HepG2 (cell line): ENCODE measurements at regions not wholly inside any gene's neighbourhood (a gene's known extent, or its start where the extent isn't known, plus 50 kb on each side); places are given as distances from the start of the nearest gene placed in this dataset.
A peak's percentile ranks its signal among the peaks of the same experiment; 100 is the strongest.

Experiments used
- AHR ChIP-seq: IDR thresholded peaks from 2 replicates; pipeline ENCODE4 v1.6.1; 2018; ENCODE audit warnings: missing genetic modification reagents, missing compliant biosample characterization
- BRD4 ChIP-seq: sonication (generic); formaldehyde crosslinking; IDR thresholded peaks from 2 replicates; pipeline ENCODE4 v1.4.0; 2020; ENCODE audit warnings: missing genetic modification reagents
- HNRNPUL1 ChIP-seq: fragments of 200-400 bp; formaldehyde crosslinking; IDR thresholded peaks from 2 replicates; pipeline ENCODE4 v1.6.1; 2017; ENCODE audit warnings: low read depth, mild to moderate bottlenecking, low read length, moderate library complexity
- MTF1 ChIP-seq: sonication (generic); formaldehyde crosslinking; IDR thresholded peaks from 2 replicates; pipeline ENCODE4 v1.5.0; 2020; ENCODE audit warnings: missing genetic modification reagents
- MYPOP ChIP-seq: sonication (generic); formaldehyde crosslinking; IDR thresholded peaks from 2 replicates; pipeline ENCODE4 v1.8.1; 2023; ENCODE audit warnings: mild to moderate bottlenecking, moderate library complexity, missing genetic modification reagents
- NFIB ChIP-seq: sonication (generic); formaldehyde crosslinking; IDR thresholded peaks from 2 replicates; pipeline ENCODE4 v1.9.0; 2021; ENCODE audit warnings: missing genetic modification reagents, mild to moderate bottlenecking, borderline replicate concordance
- NFKB2 ChIP-seq: sonication (generic); formaldehyde crosslinking; IDR thresholded peaks from 2 replicates; pipeline ENCODE4 v1.4.0; 2020; ENCODE audit warnings: missing genetic modification reagents, borderline replicate concordance
- NFYB ChIP-seq: sonication (generic); formaldehyde crosslinking; IDR thresholded peaks from 2 replicates; pipeline ENCODE4 v1.4.0; 2020; ENCODE audit warnings: missing genetic modification reagents
- NFYC ChIP-seq: IDR thresholded peaks from 2 replicates; pipeline ENCODE4 v1.6.1; 2016; ENCODE audit warnings: missing genetic modification reagents, missing compliant biosample characterization
- PHB2 ChIP-seq: fragments of 450-650 bp; IDR thresholded peaks from 2 replicates; pipeline ENCODE4 v1.6.1; 2018; ENCODE audit not compliant: partially characterized antibody
- STAG1 ChIP-seq: sonication (generic); formaldehyde crosslinking; IDR thresholded peaks from 2 replicates; pipeline ENCODE4 v1.4.0; 2020; ENCODE audit warnings: missing genetic modification reagents
- ZBTB25 ChIP-seq: IDR thresholded peaks from 2 replicates; pipeline ENCODE4 v1.6.1; 2018; ENCODE audit warnings: missing genetic modification reagents
- ZMYM4 ChIP-seq: sonication (generic); formaldehyde crosslinking; IDR thresholded peaks from 2 replicates; pipeline ENCODE4 v1.8.1; 2023; ENCODE audit warnings: mild to moderate bottlenecking, missing genetic modification reagents
- ZNF407 ChIP-seq: sonication (generic); formaldehyde crosslinking; IDR thresholded peaks from one replicate; pipeline ENCODE4 v1.5.1; 2020; ENCODE audit warnings: mild to moderate bottlenecking, missing genetic modification reagents; ENCODE audit errors: not compliant biosample characterization
- ZNF446 ChIP-seq: sonication (generic); formaldehyde crosslinking; IDR thresholded peaks from 2 replicates; pipeline ENCODE4 v1.5.0; 2020; ENCODE audit warnings: mild to moderate bottlenecking, missing genetic modification reagents
- ZNF562 ChIP-seq: sonication (generic); formaldehyde crosslinking; IDR thresholded peaks from 2 replicates; pipeline ENCODE4 v1.8.0; 2022; ENCODE audit warnings: missing genetic modification reagents, borderline replicate concordance
- ZSCAN21 ChIP-seq: sonication (generic); formaldehyde crosslinking; IDR thresholded peaks from 2 replicates; pipeline ENCODE4 v1.8.0; 2022; ENCODE audit warnings: mild to moderate bottlenecking, missing genetic modification reagents, moderate library complexity, borderline replicate concordance
- TF ChIP-seq, protein P1 (sequence below): sonication (generic); formaldehyde crosslinking; IDR thresholded peaks from 2 replicates; pipeline ENCODE4 v1.5.0; 2020; ENCODE audit warnings: mild to moderate bottlenecking, missing genetic modification reagents

DNA sequence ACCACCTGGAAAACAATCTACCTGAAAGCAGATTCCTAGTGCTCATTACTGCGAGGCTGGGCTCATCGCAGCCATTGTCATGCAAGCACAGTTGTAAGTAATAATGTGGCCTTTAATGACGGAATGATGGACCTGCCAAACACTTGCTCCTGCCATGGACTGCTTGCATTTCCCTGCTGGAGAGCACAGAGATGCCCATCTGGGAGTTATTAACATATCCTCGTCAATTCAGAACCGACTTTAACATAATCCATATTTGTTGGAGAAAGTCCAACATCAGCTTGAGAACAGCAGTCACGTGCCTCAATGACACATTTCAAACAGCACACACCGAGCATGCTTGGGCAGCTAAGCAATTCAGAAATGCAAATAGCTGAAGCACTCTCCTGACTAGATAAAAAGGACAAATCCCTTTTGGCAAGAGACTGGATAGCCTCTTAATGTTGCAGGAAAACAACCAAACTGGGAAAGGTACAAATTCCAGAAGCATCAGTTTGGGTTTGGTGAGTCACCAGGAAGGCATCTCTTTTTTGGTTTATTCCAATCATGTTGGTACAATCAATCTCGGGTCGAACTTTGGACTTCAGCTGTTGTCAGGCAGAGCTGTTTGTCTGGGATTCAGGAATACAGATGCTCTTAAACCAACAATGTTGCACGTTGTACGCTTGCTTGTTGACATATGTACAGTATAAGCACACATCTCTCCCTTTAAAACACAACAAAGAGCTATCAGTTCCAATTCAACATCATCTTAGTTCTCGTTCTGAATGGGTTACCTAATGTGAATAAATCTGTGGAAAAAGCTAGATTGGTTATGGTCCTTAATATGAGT, 395.8 kb downstream of the LNPK start (continued):
- no peak for TF ChIP-seq NFIB
- TF ChIP-seq ZNF562 (CRISPR knock-in tag): no peak
- TF ChIP-seq MYPOP: peak; percentile 46; the same call in 1 of the 2 replicates
- peak; percentile 77 for TF ChIP-seq ZMYM4 (CRISPR knock-in tag)
- no peak for TF ChIP-seq BRD4
- peak; percentile 39 for TF ChIP-seq ZNF407 (CRISPR knock-in tag)
- no peak for TF ChIP-seq MTF1 (CRISPR knock-in tag)
- TF ChIP-seq ZBTB25: no peak; the same call in none of the 2 replicates
- TF ChIP-seq, protein P1, sequence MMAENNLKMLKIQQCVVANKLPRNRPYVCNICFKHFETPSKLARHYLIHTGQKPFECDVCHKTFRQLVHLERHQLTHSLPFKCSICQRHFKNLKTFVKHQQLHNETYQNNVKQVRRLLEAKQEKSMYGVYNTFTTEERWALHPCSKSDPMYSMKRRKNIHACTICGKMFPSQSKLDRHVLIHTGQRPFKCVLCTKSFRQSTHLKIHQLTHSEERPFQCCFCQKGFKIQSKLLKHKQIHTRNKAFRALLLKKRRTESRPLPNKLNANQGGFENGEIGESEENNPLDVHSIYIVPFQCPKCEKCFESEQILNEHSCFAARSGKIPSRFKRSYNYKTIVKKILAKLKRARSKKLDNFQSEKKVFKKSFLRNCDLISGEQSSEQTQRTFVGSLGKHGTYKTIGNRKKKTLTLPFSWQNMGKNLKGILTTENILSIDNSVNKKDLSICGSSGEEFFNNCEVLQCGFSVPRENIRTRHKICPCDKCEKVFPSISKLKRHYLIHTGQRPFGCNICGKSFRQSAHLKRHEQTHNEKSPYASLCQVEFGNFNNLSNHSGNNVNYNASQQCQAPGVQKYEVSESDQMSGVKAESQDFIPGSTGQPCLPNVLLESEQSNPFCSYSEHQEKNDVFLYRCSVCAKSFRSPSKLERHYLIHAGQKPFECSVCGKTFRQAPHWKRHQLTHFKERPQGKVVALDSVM (CRISPR knock-in tag): no peak
- no peak for TF ChIP-seq NFYB
- no peak for TF ChIP-seq PHB2
- no peak for TF ChIP-seq HNRNPUL1
- no peak for TF ChIP-seq NFKB2 (CRISPR knock-in tag)
- TF ChIP-seq ZNF446 (CRISPR knock-in tag): no peak
- no peak; the same call in 1 of the 2 replicates for TF ChIP-seq NFYC (CRISPR knock-in tag)
- no peak for TF ChIP-seq ZSCAN21
- TF ChIP-seq AHR (CRISPR knock-in tag): no peak
- no peak for TF ChIP-seq STAG1 (CRISPR knock-in tag)
